ENCODE measurements at regions not wholly inside any gene's neighbourhood (a gene's known extent, or its start where the extent isn't known, plus 50 kb on each side); places are given as distances from the start of the nearest gene placed in this dataset.
"Not testable (repeated sequence)": the region's sequence is repeated elsewhere in the genome, so short reads cannot be mapped to it uniquely, and the experiment has no call there.

- not testable (repeated sequence) for DNase-seq
These were observed 55.6 kb upstream of the MAN1A1 start for GRCh38 chr6:119405114-119405513.

Data from GOT3 (cell line).